Fibroblast of lung (primary cell): ENCODE measurements at regions not wholly inside any gene's neighbourhood (a gene's known extent, or its start where the extent isn't known, plus 50 kb on each side); places are given as distances from the start of the nearest gene placed in this dataset.

Experiments
- CTCF ChIP-seq, 2 donors: IDR thresholded peaks in 1 of 2; conservative IDR thresholded peaks in 1 of 2; 1 replicate in 1 of 2; 2 replicates in 1 of 2; pipeline ENCODE4 v1.5.1; 2011 to 2012; ENCODE audit warnings: low read length in 2 of 2, control low read depth in 1 of 2, inconsistent platforms in 1 of 2, low read depth in 1 of 2, mild to moderate bottlenecking in 1 of 2
- EZH2 ChIP-seq: IDR thresholded peaks from 2 replicates; pipeline ENCODE4 v1.5.1; 2012; ENCODE audit warnings: low read length, control low read depth, mild to moderate bottlenecking; ENCODE audit errors: missing control alignments

- TF ChIP-seq EZH2 (no peak), CTCF (conservative IDR thresholded peaks at IDR 0.05 in 1 of 2, IDR thresholded peaks at IDR 0.05 in 1 of 2; ENCODE audit: low read depth in 1 of 2, low read length in 2 of 2) (no peak)
Observed at GRCh38 chr1:213457186-213457585, 406.1 kb downstream of the RPS6KC1 start.
